Mesothelial cell of epicardium (in vitro differentiated cells): ENCODE measurements at regions not wholly inside any gene's neighbourhood (a gene's known extent, or its start where the extent isn't known, plus 50 kb on each side); places are given as distances from the start of the nearest gene placed in this dataset.

ENCODE experiments used
- DNase-seq, 2 experiments: peaks; one replicate each; pipeline ENCODE4 v3.0.0; 2021; ENCODE audit warnings: low spot score in 2 of 2; ENCODE audit not compliant: unreplicated experiment in 2 of 2
- H3K27ac Mint-ChIP-seq: 2 replicates; pipeline ENCODE4 v1.8.0; 2021; ENCODE audit warnings: mixed read lengths
- H3K27me3 Mint-ChIP-seq: 2 replicates; pipeline ENCODE4 v1.8.0; 2021; ENCODE audit warnings: low read depth, mixed read lengths
- H3K36me3 Mint-ChIP-seq: 2 replicates; pipeline ENCODE4 v1.8.0; 2021; ENCODE audit warnings: mixed read lengths
- H3K4me1 Mint-ChIP-seq: 2 replicates; pipeline ENCODE4 v1.8.0; 2021; ENCODE audit warnings: mixed read lengths
- H3K4me3 Mint-ChIP-seq: 2 replicates; pipeline ENCODE4 v1.8.0; 2021; ENCODE audit warnings: mild to moderate bottlenecking, moderate library complexity, mixed read lengths
- H3K9me3 Mint-ChIP-seq: 2 replicates; pipeline ENCODE4 v1.8.0; 2021; ENCODE audit warnings: mixed read lengths
- TF ChIP-seq, protein P1 (sequence below): fragments of 200-600 bp; sonication (generic); IDR thresholded peaks from one replicate; pipeline ENCODE4 v1.5.0; 2021; ENCODE audit warnings: antibody characterized with exemption; ENCODE audit not compliant: unreplicated experiment

- Mint-ChIP-seq H3K4me1 (peaks cover 21% of the 10 kb centered on the region), H3K27me3 (no peaks in the 10 kb centered on the region), H3K36me3 (no peaks in the 10 kb centered on the region), H3K9me3 (peaks cover 3% of the 10 kb centered on the region), H3K27ac (no peak overlapping the region), H3K4me3 (no peak overlapping the region)
- TF ChIP-seq, protein P1, sequence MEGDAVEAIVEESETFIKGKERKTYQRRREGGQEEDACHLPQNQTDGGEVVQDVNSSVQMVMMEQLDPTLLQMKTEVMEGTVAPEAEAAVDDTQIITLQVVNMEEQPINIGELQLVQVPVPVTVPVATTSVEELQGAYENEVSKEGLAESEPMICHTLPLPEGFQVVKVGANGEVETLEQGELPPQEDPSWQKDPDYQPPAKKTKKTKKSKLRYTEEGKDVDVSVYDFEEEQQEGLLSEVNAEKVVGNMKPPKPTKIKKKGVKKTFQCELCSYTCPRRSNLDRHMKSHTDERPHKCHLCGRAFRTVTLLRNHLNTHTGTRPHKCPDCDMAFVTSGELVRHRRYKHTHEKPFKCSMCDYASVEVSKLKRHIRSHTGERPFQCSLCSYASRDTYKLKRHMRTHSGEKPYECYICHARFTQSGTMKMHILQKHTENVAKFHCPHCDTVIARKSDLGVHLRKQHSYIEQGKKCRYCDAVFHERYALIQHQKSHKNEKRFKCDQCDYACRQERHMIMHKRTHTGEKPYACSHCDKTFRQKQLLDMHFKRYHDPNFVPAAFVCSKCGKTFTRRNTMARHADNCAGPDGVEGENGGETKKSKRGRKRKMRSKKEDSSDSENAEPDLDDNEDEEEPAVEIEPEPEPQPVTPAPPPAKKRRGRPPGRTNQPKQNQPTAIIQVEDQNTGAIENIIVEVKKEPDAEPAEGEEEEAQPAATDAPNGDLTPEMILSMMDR: no peak
- no peak for DNase-seq
These were observed 112.8 kb upstream of the SHB start for GRCh38 chr9:38181866-38182265.

- no peaks in the 10 kb centered on the region for H3K36me3 Mint-ChIP-seq
- no peaks in the 10 kb centered on the region for H3K27me3 Mint-ChIP-seq
- peaks cover 21% of the 10 kb centered on the region for H3K4me1 Mint-ChIP-seq
- TF ChIP-seq, protein P1: no peak
- peaks cover 8% of the 10 kb centered on the region for H3K9me3 Mint-ChIP-seq
- no peak overlapping the region for H3K27ac Mint-ChIP-seq
- no peak for DNase-seq
- H3K4me3 Mint-ChIP-seq: no peak overlapping the region
These were observed 112.2 kb upstream of the SHB start for GRCh38 chr9:38181232-38181631.

DNA sequence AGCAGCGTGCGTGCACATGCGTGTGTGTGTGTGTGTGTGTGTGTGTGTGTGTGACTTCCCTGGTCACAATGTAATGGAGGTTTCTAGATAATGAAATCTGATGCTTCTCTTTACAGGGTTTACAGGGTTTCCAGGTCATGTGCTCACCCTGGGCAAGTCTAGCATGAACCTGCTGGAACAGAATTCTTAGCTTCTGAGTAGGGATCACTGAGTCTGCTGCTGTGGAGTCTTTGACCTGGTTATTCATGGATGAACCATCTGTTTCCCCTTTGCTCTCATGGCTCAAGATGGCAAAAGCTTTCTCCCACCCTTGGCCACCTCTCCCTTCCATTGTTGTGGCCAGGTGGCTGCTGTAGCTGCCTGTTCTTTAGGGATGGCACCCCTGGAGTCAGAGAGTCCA, 111.6 kb upstream of the SHB start:
- Mint-ChIP-seq H3K4me1 (peaks cover 19% of the 10 kb centered on the region), H3K4me3 (no peak overlapping the region), H3K27me3 (no peaks in the 10 kb centered on the region), H3K9me3 (peaks cover 9% of the 10 kb centered on the region), H3K27ac (no peak overlapping the region), H3K36me3 (no peaks in the 10 kb centered on the region)
- no peak for DNase-seq
- TF ChIP-seq, protein P1: no peak

- Mint-ChIP-seq H3K36me3 (no peaks in the 10 kb centered on the region), H3K9me3 (peaks cover 13% of the 10 kb centered on the region), H3K27ac (no peak overlapping the region), H3K27me3 (no peaks in the 10 kb centered on the region), H3K4me3 (no peak overlapping the region), H3K4me1 (peaks cover 19% of the 10 kb centered on the region)
- no peak for DNase-seq
- TF ChIP-seq, protein P1: no peak
These were observed 110.9 kb upstream of the SHB start for GRCh38 chr9:38179965-38180364.

- TF ChIP-seq, protein P1: no peak
- Mint-ChIP-seq H3K27ac (no peak overlapping the region), H3K4me3 (no peak overlapping the region), H3K9me3 (peaks cover 12% of the 10 kb centered on the region), H3K4me1 (peaks cover 22% of the 10 kb centered on the region), H3K27me3 (no peaks in the 10 kb centered on the region), H3K36me3 (no peaks in the 10 kb centered on the region)
- DNase-seq: no peak
These were observed 109.2 kb upstream of the SHB start for GRCh38 chr9:38178237-38178636.

GRCh38 chr9:38177680-38178079, 108.7 kb upstream of the SHB start:
- no peak overlapping the region for H3K27ac Mint-ChIP-seq
- no peaks in the 10 kb centered on the region for H3K36me3 Mint-ChIP-seq
- no peak for DNase-seq
- H3K27me3 Mint-ChIP-seq: no peaks in the 10 kb centered on the region
- TF ChIP-seq, protein P1: no peak
- peaks cover 23% of the 10 kb centered on the region for H3K4me1 Mint-ChIP-seq
- H3K9me3 Mint-ChIP-seq: peaks cover 12% of the 10 kb centered on the region
- H3K4me3 Mint-ChIP-seq: no peak overlapping the region
